Sigmoid colon (tissue), 6 donors: ENCODE measurements at regions not wholly inside any gene's neighbourhood (a gene's known extent, or its start where the extent isn't known, plus 50 kb on each side); places are given as distances from the start of the nearest gene placed in this dataset.
A peak's percentile ranks its signal among the peaks of the same experiment; 100 is the strongest.

Experiments
- DNase-seq: peaks from one replicate; pipeline ENCODE4 v3.0.0-alpha.2; 2019
- H3K27ac ChIP-seq, 4 donors: fragments of 200-600 bp; sonication (generic); one replicate each; pipeline ENCODE4 v1.5.1; 2016 to 2019; ENCODE audit warnings: mild to moderate bottlenecking in 1 of 4
- H3K27me3 ChIP-seq, 3 donors: fragments of 200-600 bp; sonication (generic); one replicate each; pipeline ENCODE4 v1.5.1; 2019; ENCODE audit warnings: mild to moderate bottlenecking in 1 of 3
- H3K36me3 ChIP-seq, 4 donors: fragments of 200-600 bp; sonication (generic); one replicate each; pipeline ENCODE4 v1.5.1; 2016 to 2019
- H3K4me1 ChIP-seq, 4 donors: fragments of 200-600 bp; sonication (generic); one replicate each; pipeline ENCODE4 v1.5.1; 2017 to 2019
- H3K4me3 ChIP-seq, 4 donors: fragments of 200-600 bp; sonication (generic); one replicate each; pipeline ENCODE4 v1.5.1; 2017 to 2019; ENCODE audit warnings: mild to moderate bottlenecking in 2 of 4, moderate library complexity in 1 of 4
- H3K9me3 ChIP-seq, 4 donors: fragments of 200-600 bp in 3 of 4; sonication (generic) in 3 of 4; one replicate each; pipeline versions ENCODE4 v1.5.1 to v1.6.1; 2013 to 2019
- EP300 ChIP-seq, 4 donors: sonication (generic); formaldehyde crosslinking; IDR thresholded peaks; one replicate each; pipeline ENCODE4 v1.6.1; 2017; ENCODE audit warnings: antibody characterized with exemption in 4 of 4
- POLR2A ChIP-seq, 2 donors: fragments of 450-650 bp; IDR thresholded peaks; one replicate each; pipeline ENCODE4 v1.6.1; 2016; ENCODE audit warnings: antibody characterized with exemption in 2 of 2, mild to moderate bottlenecking in 2 of 2, moderate library complexity in 2 of 2
- POLR2AphosphoS5 ChIP-seq, 4 donors: sonication (generic); formaldehyde crosslinking; IDR thresholded peaks; one replicate each; pipeline ENCODE4 v1.6.1; 2017; ENCODE audit warnings: antibody characterized with exemption in 4 of 4
- WGBS, 2 donors: extraction: QIAGEN DNeasy Blood & Tissue Kit; methylation state at CpG; one replicate each; pipeline ENCODE4 v1.1.7; 2013; 5-methylcytosine and 5-hydroxymethylcytosine counted together
- intact Hi-C: fragments of 100-400 bp; cut with DNase I; formaldehyde crosslinking; loops from one replicate; pipeline ENCODE4 v1.15.1; 2023
- TF ChIP-seq, protein P1 (sequence below), 4 experiments: fragments of 450-650 bp in 3 of 4; fragments of 200-600 bp in 1 of 4; IDR thresholded peaks; one replicate each; pipeline ENCODE4 v1.5.1; 2016 to 2019; ENCODE audit warnings: antibody characterized with exemption in 4 of 4, mild to moderate bottlenecking in 3 of 4, moderate library complexity in 2 of 4
- donor health status: healthy with polysubstance abuse.
- donor health status: healthy.

DNA sequence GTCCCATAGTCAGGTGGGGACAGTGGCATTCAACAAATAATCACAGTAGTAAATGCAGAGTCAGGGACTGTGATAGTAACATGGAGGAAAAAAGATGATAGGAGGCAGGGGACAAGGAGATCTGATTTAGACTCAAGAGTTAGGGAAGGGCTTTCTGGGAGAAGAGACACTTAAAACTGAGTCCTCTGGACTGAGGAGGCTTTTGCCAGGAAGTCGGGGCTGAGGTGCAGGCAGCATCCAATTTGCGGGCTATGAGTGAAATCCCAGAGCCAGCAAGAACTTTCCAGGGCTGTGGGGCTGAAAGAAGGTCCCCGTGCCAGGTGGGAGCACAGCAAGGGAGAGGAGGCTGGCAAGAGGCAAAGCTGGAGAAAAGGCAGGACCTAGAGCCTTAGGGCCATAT, 124.1 kb downstream of the KIF4B start:
- Histone ChIP-seq H3K4me3 (no peak overlapping the region), H3K36me3 (no peaks in the 10 kb centered on the region)
- 48 to 70% methylated on average over 3 of the region's 3 CpGs for WGBS, 2 donors

DNA sequence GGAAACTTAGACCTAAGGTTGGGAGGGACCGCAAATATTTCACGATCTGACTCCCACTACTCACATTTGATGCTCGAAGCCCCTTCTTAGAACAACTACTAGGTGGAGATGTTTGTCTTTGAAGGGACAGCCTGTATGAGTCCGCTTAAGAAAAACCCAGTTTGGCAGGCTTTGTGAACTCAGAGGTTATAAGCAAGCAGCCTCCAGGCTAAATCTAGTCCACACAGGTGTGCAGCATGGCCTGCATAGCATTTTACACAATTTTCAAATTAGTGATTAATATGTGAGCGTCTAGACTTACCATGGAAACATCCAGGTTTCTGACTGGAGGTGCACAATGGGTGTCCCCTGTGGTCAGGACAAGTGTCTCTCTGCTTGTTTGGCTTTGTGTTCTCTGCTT, 127.1 kb downstream of the KIF4B start:
- H3K4me3 ChIP-seq, result no peak overlapping the region
- H3K9me3 ChIP-seq, result no peaks in the 10 kb centered on the region
- no peaks in the 10 kb centered on the region for H3K36me3 ChIP-seq
- TF ChIP-seq POLR2AphosphoS5 (IDR thresholded peaks at IDR 0.05), result no peak
- TF ChIP-seq, protein P1, sequence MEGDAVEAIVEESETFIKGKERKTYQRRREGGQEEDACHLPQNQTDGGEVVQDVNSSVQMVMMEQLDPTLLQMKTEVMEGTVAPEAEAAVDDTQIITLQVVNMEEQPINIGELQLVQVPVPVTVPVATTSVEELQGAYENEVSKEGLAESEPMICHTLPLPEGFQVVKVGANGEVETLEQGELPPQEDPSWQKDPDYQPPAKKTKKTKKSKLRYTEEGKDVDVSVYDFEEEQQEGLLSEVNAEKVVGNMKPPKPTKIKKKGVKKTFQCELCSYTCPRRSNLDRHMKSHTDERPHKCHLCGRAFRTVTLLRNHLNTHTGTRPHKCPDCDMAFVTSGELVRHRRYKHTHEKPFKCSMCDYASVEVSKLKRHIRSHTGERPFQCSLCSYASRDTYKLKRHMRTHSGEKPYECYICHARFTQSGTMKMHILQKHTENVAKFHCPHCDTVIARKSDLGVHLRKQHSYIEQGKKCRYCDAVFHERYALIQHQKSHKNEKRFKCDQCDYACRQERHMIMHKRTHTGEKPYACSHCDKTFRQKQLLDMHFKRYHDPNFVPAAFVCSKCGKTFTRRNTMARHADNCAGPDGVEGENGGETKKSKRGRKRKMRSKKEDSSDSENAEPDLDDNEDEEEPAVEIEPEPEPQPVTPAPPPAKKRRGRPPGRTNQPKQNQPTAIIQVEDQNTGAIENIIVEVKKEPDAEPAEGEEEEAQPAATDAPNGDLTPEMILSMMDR (IDR thresholded peaks at IDR 0.05), result no peak
- TF ChIP-seq POLR2A (IDR thresholded peaks at IDR 0.05), result no peak
- no peak for TF ChIP-seq EP300 (IDR thresholded peaks at IDR 0.05)
- intact Hi-C loops, result no loop called here
- no peak overlapping the region for H3K27ac ChIP-seq
- DNase-seq, result no peak
- H3K4me1 ChIP-seq, result peaks cover 0 to 5% (median 0%) of the 10 kb centered on the region in 4 donors
- WGBS, 2 donors, result 84 to 93% methylated on average over 5 of the region's 5 CpGs
- no peaks in the 10 kb centered on the region for H3K27me3 ChIP-seq

More for the DNA sequence above, 124.1 kb downstream of the KIF4B start:
- Histone ChIP-seq H3K27ac (no peak overlapping the region), H3K9me3 (no peaks in the 10 kb centered on the region), H3K4me1 (no peaks in the 10 kb centered on the region), H3K27me3 (no peaks in the 10 kb centered on the region)
- DNase-seq, result no peak
- TF ChIP-seq POLR2A (IDR thresholded peaks at IDR 0.05) (no peak), EP300 (IDR thresholded peaks at IDR 0.05) (no peak), POLR2AphosphoS5 (IDR thresholded peaks at IDR 0.05) (no peak)
- intact Hi-C loops, result no loop called here

DNA sequence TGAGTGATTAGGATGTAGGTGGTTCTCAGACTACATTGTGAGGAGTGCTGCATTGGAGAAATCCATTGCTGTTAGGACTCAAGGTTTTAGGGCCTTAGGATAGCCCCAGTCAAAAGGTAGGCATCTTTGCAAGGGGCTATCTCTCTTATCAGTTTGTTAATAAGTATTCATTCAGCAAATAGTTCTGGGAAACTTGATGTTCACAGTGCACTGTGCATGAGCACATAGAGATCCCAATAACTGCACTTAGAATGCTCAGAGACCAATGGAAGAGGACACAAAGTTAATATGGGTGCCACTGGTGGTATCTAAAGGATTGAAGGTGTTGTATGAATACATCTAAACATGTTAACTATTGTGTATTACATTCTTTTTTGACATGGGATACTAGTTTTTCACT, 131.4 kb downstream of the KIF4B start:
- H3K4me3 ChIP-seq, result no peak overlapping the region
- H3K36me3 ChIP-seq, result no peaks in the 10 kb centered on the region
- peaks cover 0 to 5% (median 0%) of the 10 kb centered on the region in 4 donors for H3K4me1 ChIP-seq
- no peak for DNase-seq
- H3K9me3 ChIP-seq, result no peaks in the 10 kb centered on the region
- no peak overlapping the region for H3K27ac ChIP-seq
- intact Hi-C loops, result no loop called here
- no peak for TF ChIP-seq POLR2AphosphoS5 (IDR thresholded peaks at IDR 0.05)
- TF ChIP-seq, protein P1 (IDR thresholded peaks at IDR 0.05), result no peak
- no peak for TF ChIP-seq EP300 (IDR thresholded peaks at IDR 0.05)
- TF ChIP-seq POLR2A (IDR thresholded peaks at IDR 0.05), result no peak
- no peaks in the 10 kb centered on the region for H3K27me3 ChIP-seq

DNA sequence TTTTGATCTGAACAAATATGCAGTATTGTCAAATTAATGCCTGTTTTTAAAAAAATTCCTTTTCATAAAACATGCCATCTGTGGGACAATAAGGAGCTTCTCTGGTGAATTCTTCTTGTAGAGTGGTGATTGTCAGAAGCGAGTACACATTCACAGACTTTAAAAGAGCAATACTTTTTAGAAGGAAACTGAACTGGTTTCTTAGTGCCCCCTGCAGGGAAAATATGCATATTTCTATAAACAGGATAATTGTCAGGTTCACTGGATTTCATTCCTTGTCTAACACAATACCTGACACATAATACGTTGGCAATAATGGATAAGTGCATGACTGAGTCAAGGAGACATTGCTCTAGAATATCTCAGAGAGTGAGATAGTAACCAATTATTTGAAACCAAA, 133.7 kb downstream of the KIF4B start:
- H3K4me3 ChIP-seq, result no peak overlapping the region
- TF ChIP-seq, protein P1 (IDR thresholded peaks at IDR 0.05), result peak in 1 of 4 experiments; percentile 14
- no peak for TF ChIP-seq EP300 (IDR thresholded peaks at IDR 0.05)
- no peak overlapping the region for H3K27ac ChIP-seq
- DNase-seq, result no peak
- H3K36me3 ChIP-seq, result no peaks in the 10 kb centered on the region
- no peaks in the 10 kb centered on the region for H3K27me3 ChIP-seq
- 26 to 46% methylated on average over 2 of the region's 2 CpGs for WGBS, 2 donors
- intact Hi-C loops, result no loop called here
- H3K9me3 ChIP-seq, result no peaks in the 10 kb centered on the region
- H3K4me1 ChIP-seq, result peaks cover 0 to 5% (median 0%) of the 10 kb centered on the region in 4 donors

DNA sequence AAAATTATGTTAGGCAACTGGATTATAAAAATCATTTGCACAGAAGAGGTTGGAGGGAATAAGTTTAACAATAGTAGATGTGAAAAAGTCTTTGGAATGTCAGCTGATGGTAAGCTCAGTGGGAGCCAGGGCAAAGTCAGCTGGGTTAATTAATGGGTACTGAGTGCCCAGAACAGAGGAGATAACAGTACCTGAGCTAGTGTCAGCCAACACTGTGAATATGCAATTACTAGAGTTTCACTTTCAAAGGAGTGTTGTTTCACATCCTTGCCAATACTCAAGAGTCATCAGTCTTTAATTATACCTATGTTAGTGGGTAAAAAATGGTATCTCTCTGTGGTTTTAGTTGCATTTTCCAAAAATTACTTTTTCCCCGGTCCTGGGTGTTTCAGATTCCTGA, 135.1 kb downstream of the KIF4B start:
- Histone ChIP-seq H3K4me3 (no peak overlapping the region), H3K27ac (no peak overlapping the region), H3K9me3 (no peaks in the 10 kb centered on the region), H3K36me3 (no peaks in the 10 kb centered on the region), H3K27me3 (no peaks in the 10 kb centered on the region), H3K4me1 (peaks cover 0 to 2% (median 0%) of the 10 kb centered on the region in 4 donors)
- 58 to 80% methylated on average over 1 of the region's 1 CpG for WGBS, 2 donors
- TF ChIP-seq POLR2A (IDR thresholded peaks at IDR 0.05) (no peak), POLR2AphosphoS5 (IDR thresholded peaks at IDR 0.05) (no peak), EP300 (IDR thresholded peaks at IDR 0.05) (no peak)
- TF ChIP-seq, protein P1 (IDR thresholded peaks at IDR 0.05), result no peak
- intact Hi-C loops, result no loop called here
- no peak for DNase-seq
